ENCODE measurements at regions not wholly inside any gene's neighbourhood (a gene's known extent, or its start where the extent isn't known, plus 50 kb on each side); places are given as distances from the start of the nearest gene placed in this dataset.
"Not testable (repeated sequence)": the region's sequence is repeated elsewhere in the genome, so short reads cannot be mapped to it uniquely, and the experiment has no call there.

DNA sequence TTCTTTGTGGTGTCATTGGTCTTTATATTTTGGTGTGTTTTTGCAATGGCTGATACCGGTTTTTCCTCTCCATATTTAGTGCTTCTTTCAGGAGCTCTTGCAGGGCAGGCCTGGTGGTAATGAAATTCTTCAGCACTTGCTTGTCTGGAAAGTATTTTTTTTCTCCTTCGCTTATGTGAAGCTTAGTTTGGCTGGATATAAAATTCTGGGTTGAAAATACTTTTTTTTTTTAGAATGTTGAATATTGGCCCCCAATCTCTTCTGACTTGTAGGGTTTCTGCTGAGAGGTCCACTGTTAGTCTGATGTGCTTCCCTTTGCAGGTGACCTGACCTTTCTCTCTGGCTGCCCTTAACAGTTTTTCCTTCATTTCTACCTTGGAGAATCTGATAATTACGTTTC, 82.7 kb downstream of the XCL2 start:
- not testable (repeated sequence) for TF ChIP-seq CTCF (conservative IDR thresholded peaks at IDR 0.05); EZH2 (IDR thresholded peaks at IDR 0.05; ENCODE audit: low read depth)

Data from PC-9 (cell line).